GM21529 (cell line): ENCODE measurements at regions not wholly inside any gene's neighbourhood (a gene's known extent, or its start where the extent isn't known, plus 50 kb on each side); places are given as distances from the start of the nearest gene placed in this dataset.

Experiments used
- ATAC-seq: cut with Tn5 transposase; IDR thresholded peaks from one replicate; pipeline ENCODE4 v1.9.1; 2021; ENCODE audit not compliant: unreplicated experiment

- ATAC-seq, result no peak
Observed at GRCh38 chr20:11728937-11729336, 188.8 kb upstream of the BTBD3 start.

- no peak for ATAC-seq
Observed at GRCh38 chr20:11729806-11730205, 187.9 kb upstream of the BTBD3 start.

GRCh38 chr20:11734431-11734830 lies 183.3 kb upstream of the BTBD3 start:
- no peak for ATAC-seq

- no peak for ATAC-seq
Observed at GRCh38 chr20:11738852-11739251, 178.8 kb upstream of the BTBD3 start.

GRCh38 chr20:11740975-11741374 lies 176.7 kb upstream of the BTBD3 start:
- ATAC-seq, result no peak

GRCh38 chr20:11745145-11745544 lies 172.5 kb upstream of the BTBD3 start:
- no peak for ATAC-seq

GRCh38 chr20:11748436-11748835 lies 169.3 kb upstream of the BTBD3 start:
- no peak for ATAC-seq

- no peak for ATAC-seq
Observed at GRCh38 chr20:11752336-11752735, 165.4 kb upstream of the BTBD3 start.

GRCh38 chr20:11753155-11753554 lies 164.5 kb upstream of the BTBD3 start:
- ATAC-seq, result no peak

- no peak for ATAC-seq
Observed at GRCh38 chr20:11754451-11754850, 163.2 kb upstream of the BTBD3 start.

- no peak for ATAC-seq
Observed at GRCh38 chr20:11755071-11755841, 162.4 kb upstream of the BTBD3 start.

- no peak for ATAC-seq
Observed at GRCh38 chr20:11761497-11761896, 156.2 kb upstream of the BTBD3 start.

- no peak for ATAC-seq
Observed at GRCh38 chr20:11766961-11767360, 150.7 kb upstream of the BTBD3 start.

- no peak for ATAC-seq
Observed at GRCh38 chr20:11769825-11770224, 147.9 kb upstream of the BTBD3 start.

GRCh38 chr20:11772226-11772730 lies 145.4 kb upstream of the BTBD3 start:
- no peak for ATAC-seq

GRCh38 chr20:11776687-11777086 lies 141.0 kb upstream of the BTBD3 start:
- no peak for ATAC-seq

- no peak for ATAC-seq
Observed at GRCh38 chr20:11777387-11778205, 140.1 kb upstream of the BTBD3 start.

GRCh38 chr20:11778206-11778570 lies 139.5 kb upstream of the BTBD3 start:
- ATAC-seq, result no peak

GRCh38 chr20:11780765-11781369 lies 136.8 kb upstream of the BTBD3 start:
- ATAC-seq, result no peak

GRCh38 chr20:11783102-11783850 lies 134.4 kb upstream of the BTBD3 start:
- no peak for ATAC-seq

- ATAC-seq, result no peak
Observed at GRCh38 chr20:11785885-11786507, 131.7 kb upstream of the BTBD3 start.
